ENCODE measurements at regions not wholly inside any gene's neighbourhood (a gene's known extent, or its start where the extent isn't known, plus 50 kb on each side); places are given as distances from the start of the nearest gene placed in this dataset.

GRCh38 chr16:85234310-85235204 is 122.3 kb upstream of the CIBAR2 start (continued):
- no peak for TF ChIP-seq LCORL (IDR thresholded peaks at IDR 0.05)
- TF ChIP-seq LCORL (CRISPR knock-in tag; IDR thresholded peaks at IDR 0.05): peak; percentile 90
- peak; percentile 72; the same call in 1 of the 2 replicates for TF ChIP-seq NCOR1 (IDR thresholded peaks at IDR 0.05; ENCODE audit: borderline replicate concordance, low read length)
- peak; percentile 84 for TF ChIP-seq SKI (IDR thresholded peaks at IDR 0.05; ENCODE audit: partially characterized antibody)
- peak; percentile 96 for TF ChIP-seq HDAC1 (CRISPR knock-in tag; IDR thresholded peaks at IDR 0.05)
- TF ChIP-seq PHF21A (CRISPR knock-in tag; IDR thresholded peaks at IDR 0.05): no peak; the same call in 1 of the 2 replicates
- TF ChIP-seq HOXD1 (CRISPR knock-in tag; IDR thresholded peaks at IDR 0.05): no peak
- TF ChIP-seq GFI1 (CRISPR knock-in tag; IDR thresholded peaks at IDR 0.05; ENCODE audit: borderline replicate concordance): no peak
- peak; percentile 69; the same call in 1 of the 2 replicates for TF ChIP-seq MEIS1 (CRISPR knock-in tag; IDR thresholded peaks at IDR 0.05; ENCODE audit: borderline replicate concordance)
- peak; percentile 57; the same call in 1 of the 2 replicates for TF ChIP-seq FOXC1 (CRISPR knock-in tag; IDR thresholded peaks at IDR 0.05; ENCODE audit: borderline replicate concordance)
- TF ChIP-seq PTBP1 (IDR thresholded peaks at IDR 0.05; ENCODE audit: low read depth, low read length, poor library complexity, severe bottlenecking): no peak
- peak; percentile 65; the same call in 1 of the 2 replicates for TF ChIP-seq ZNF614 (CRISPR knock-in tag; IDR thresholded peaks at IDR 0.05; ENCODE audit: borderline replicate concordance)
- peak; percentile 59; the same call in 1 of the 2 replicates for TF ChIP-seq ZNF263 (CRISPR knock-in tag; IDR thresholded peaks at IDR 0.05)
- TF ChIP-seq BCL6 (CRISPR knock-in tag; IDR thresholded peaks at IDR 0.05): peak; percentile 71
- no peak for TF ChIP-seq ATF7 (IDR thresholded peaks at IDR 0.05)
- TF ChIP-seq ATF7 (CRISPR knock-in tag; IDR thresholded peaks at IDR 0.05): peak; percentile 66; the same call in 1 of the 2 replicates
- TF ChIP-seq ZBTB38 (CRISPR knock-in tag; IDR thresholded peaks at IDR 0.05): peak; percentile 86
- peak; percentile 74; the same call in 1 of the 2 replicates for TF ChIP-seq HIVEP1 (CRISPR knock-in tag; IDR thresholded peaks at IDR 0.05)
- peak; percentile 50; the same call in 1 of the 2 replicates for TF ChIP-seq ZNF709 (CRISPR knock-in tag; IDR thresholded peaks at IDR 0.05)
- TF ChIP-seq NR2F2 (IDR thresholded peaks at IDR 0.05; ENCODE audit: borderline replicate concordance, low read depth): peak; percentile 74; the same call in 1 of the 2 replicates
- no peak for TF ChIP-seq PRDM15 (CRISPR knock-in tag; IDR thresholded peaks at IDR 0.05)
- TF ChIP-seq PPARG (CRISPR knock-in tag; conservative IDR thresholded peaks at IDR 0.05): peak; percentile 60; the same call in 1 of the 2 replicates
- TF ChIP-seq ZNF235 (CRISPR knock-in tag; IDR thresholded peaks at IDR 0.05; ENCODE audit: borderline replicate concordance): no peak
- peak; percentile 95 for TF ChIP-seq HDAC2 (CRISPR knock-in tag; IDR thresholded peaks at IDR 0.05)
- TF ChIP-seq SOX5 (CRISPR knock-in tag; IDR thresholded peaks at IDR 0.05; ENCODE audit: borderline replicate concordance): peak; percentile 32; the same call in 1 of the 2 replicates
- TF ChIP-seq NCOA1 (CRISPR knock-in tag; IDR thresholded peaks at IDR 0.05): peak; percentile 91; the same call in 1 of the 2 replicates
- peak; percentile 80 for TF ChIP-seq HOXA3 (CRISPR knock-in tag; IDR thresholded peaks at IDR 0.05)
- TF ChIP-seq ZNF607 (CRISPR knock-in tag; IDR thresholded peaks at IDR 0.05; ENCODE audit: borderline replicate concordance): 0 out of 2 replicates have a peak, but pooled peaks have one; percentile 31
